CD4-positive, alpha-beta T cell treated with Interleukin-1 beta for 1 hour (primary cell): ENCODE measurements at regions not wholly inside any gene's neighbourhood (a gene's known extent, or its start where the extent isn't known, plus 50 kb on each side); places are given as distances from the start of the nearest gene placed in this dataset.
"Not testable (repeated sequence)": the region's sequence is repeated elsewhere in the genome, so short reads cannot be mapped to it uniquely, and the experiment has no call there.

ENCODE experiments used
- DNase-seq, 2 donors: peaks; one replicate each; pipeline ENCODE4 v3.0.0-alpha.2; 2020 to 2022

GRCh38 chr9:73890685-73891277 is 606.4 kb upstream of the RORB start:
- DNase-seq = no peak

GRCh38 chr9:73892335-73892734 is 604.8 kb upstream of the RORB start:
- DNase-seq = no peak

DNA sequence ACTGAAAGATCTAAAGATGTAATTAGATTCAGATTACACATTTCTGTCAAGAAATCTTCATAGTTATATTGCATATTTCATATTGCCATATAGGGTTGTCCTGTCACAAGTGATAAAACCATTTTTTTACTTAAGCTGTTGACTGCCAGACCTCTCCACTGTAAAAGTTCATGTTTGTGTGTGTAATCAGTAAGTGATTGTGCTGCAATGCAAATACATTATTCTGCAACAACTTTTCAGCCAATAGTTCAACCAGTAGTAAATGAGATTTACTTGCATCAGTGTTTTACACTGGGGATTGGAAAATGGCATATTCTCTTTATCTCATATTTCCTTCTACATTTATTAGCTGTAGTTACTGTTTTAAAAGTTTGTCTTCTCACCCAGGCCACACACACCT is 603.9 kb upstream of the RORB start:
- no peak for DNase-seq

- no peak for DNase-seq
Observed at GRCh38 chr9:73896061-73896460, 601.1 kb upstream of the RORB start.

GRCh38 chr9:73906671-73907070 is 590.5 kb upstream of the RORB start:
- DNase-seq = no peak

- DNase-seq = no peak
Observed at GRCh38 chr9:73911804-73912203, 585.3 kb upstream of the RORB start.

- no peak for DNase-seq
Observed at GRCh38 chr9:73916016-73916673, 581.0 kb upstream of the RORB start.

- no peak for DNase-seq
Observed at GRCh38 chr9:73919712-73920111, 577.4 kb upstream of the RORB start.

DNA sequence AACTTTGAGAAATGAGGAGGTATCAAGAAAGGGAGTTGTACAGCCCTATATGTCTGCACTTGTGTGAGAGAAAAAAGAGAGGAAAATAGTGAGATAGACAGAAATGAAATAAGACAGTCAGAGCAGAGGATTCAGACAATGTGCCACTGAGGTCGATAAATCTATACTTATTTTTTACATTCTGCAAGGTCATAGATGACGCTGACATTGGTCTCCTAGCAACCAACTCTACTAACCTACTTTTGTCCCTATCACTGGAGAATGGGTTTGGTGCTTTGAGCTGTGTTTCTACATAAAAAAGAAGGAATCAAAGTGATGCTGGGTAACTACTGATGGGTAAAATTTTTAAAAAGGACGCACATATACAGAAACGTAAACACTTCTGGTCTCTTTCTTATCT is 573.3 kb upstream of the RORB start:
- no peak for DNase-seq

DNA sequence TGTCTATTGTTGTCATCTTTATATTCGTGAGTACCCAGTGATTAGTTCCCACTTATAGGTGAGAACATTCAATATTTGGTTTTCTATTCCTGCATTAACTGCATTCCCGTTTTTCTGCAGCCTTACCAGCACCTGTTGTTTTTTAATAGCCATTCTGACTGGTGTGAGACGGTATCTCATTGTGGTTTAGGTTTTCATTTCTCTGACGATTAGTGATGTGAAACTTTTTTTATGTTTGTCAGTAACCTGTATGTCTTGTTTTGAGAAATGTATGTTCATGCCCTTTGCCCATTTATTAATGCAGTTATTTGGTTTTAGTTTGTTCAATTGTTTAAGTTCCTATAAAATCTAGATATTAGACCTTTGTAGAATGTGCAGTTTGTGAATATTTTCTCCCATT is 546.0 kb upstream of the RORB start:
- DNase-seq = no peak

- no peak for DNase-seq
Observed at GRCh38 chr9:73962792-73963191, 534.3 kb upstream of the RORB start.

DNA sequence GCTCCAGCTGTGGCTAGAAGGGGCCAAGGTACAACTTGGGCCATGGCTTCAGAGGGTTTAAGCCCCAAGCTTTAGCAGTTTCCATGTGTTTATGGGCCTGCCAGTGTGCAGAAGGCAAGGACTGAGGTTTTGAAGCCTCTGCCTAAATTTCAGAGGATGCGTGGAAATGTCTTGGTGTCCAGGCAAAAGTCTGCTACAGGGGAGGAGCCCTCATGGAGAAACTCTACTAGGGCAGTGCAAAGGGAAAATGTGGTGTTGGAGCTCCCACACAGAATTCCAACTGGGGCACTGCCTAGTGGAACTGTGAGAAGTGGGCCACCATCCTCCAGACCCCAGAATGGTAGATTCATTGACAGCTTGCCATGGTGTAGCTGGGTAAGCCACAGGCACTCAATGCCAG is 527.2 kb upstream of the RORB start:
- DNase-seq = no peak

GRCh38 chr9:73976424-73976823 is 520.7 kb upstream of the RORB start:
- not testable (repeated sequence) for DNase-seq

- DNase-seq = no peak
Observed at GRCh38 chr9:73979894-73980264, 517.3 kb upstream of the RORB start.

- no peak for DNase-seq
Observed at GRCh38 chr9:73980754-73981153, 516.4 kb upstream of the RORB start.

DNA sequence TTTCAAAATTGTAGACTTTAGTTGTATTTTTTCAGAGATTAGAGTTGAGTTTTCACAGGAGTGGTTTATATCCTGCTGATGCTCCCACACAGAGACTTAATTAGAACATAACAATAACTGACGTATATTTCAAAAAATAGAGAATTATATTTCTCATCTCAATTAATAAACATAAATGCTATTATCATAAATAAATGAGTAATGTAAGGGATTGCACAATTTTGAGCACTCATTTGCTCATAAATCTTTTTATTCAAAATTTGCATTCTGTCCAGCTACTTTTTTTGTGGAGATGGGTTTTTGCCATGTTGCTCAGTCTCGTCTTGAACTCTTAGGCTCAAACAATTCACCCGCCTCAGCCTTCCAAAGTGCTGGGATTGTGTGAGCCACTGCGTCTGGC is 515.7 kb upstream of the RORB start:
- DNase-seq = no peak

- no peak for DNase-seq
Observed at GRCh38 chr9:73995836-73996235, 501.3 kb upstream of the RORB start.

- no peak for DNase-seq
Observed at GRCh38 chr9:73996844-73997243, 500.3 kb upstream of the RORB start.

DNA sequence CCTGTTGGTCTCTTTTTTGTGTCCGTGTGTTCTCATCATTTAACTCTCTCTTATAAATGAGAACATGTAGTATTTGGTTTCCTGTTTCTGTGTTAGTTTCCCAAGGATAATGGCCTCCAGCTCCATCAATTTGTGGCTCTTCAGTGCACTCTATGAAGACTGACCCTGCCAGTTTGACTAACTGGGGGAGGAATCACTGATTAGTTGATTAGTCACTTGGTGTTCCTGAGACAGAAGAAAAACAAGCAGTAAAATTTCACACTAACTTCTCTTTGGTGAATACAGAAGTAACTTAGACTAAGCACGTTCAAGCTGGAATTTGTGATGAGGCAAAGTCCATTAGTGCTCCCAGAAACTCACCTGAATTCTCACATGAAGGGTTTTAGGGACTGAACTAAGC is 495.8 kb upstream of the RORB start:
- DNase-seq = no peak

DNA sequence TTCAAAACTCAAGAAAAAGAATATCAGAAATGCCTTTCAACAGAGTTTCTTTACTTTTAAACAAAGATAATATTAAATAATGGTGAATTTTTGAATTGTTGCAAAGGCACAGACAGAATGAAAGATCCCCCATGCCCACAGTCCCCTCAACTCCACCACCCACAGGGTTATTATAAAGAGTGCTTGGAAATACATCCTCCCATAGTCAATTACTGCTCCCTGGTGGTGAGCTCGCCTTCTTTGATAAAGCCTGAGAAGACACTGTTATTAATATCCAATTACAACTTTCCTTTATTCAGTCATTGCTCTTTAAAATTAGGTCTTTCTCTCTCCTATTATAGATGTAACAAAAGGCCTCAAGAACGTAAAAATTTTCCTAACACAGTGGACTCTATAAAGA is 490.2 kb upstream of the RORB start:
- no peak for DNase-seq

DNA sequence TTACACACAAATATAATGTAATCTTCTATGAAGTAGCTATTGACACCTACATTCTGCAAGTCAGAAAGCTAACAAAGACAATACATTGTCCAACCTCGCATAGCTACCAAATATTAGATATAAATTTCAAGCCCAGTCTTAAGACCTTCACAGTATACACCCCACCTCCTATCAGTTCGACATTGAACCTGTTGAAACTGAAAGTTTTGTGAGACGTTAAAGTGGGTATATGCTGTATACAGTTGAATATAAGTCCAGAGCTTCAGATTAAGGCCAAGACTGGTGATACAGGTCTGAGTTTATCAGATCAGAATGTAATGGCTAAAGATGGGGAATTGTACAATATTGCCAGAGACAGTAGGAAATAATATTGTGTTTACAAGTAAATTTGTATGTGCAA is 489.3 kb upstream of the RORB start:
- DNase-seq = no peak

- DNase-seq = no peak
Observed at GRCh38 chr9:74016004-74016403, 481.1 kb upstream of the RORB start.

DNA sequence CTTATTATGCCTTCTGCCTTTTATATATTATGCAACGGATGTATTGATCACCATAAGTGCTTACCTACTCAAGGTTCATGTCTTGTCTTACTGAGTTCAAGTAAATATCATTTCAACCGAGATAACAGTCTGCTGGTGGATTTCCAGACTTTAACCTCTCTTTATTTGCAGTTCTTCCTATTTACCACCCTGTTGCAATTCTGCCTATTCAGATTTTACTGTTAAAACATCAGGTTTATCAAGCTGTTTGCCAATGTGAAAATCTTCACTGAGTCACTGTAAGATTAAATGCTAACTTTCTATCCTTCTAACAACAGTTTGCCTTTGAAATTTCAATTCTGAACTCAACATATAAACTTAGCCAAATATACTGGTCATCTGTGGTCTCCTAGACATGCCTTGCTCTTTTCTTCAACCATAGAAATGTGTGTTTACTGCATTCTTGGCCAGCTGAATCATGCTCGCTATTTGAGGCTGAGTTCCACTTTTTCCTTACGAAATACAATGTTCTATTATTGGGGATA is 471.7 kb upstream of the RORB start:
- DNase-seq = no peak

- no peak for DNase-seq
Observed at GRCh38 chr9:74032421-74032820, 464.7 kb upstream of the RORB start.

DNA sequence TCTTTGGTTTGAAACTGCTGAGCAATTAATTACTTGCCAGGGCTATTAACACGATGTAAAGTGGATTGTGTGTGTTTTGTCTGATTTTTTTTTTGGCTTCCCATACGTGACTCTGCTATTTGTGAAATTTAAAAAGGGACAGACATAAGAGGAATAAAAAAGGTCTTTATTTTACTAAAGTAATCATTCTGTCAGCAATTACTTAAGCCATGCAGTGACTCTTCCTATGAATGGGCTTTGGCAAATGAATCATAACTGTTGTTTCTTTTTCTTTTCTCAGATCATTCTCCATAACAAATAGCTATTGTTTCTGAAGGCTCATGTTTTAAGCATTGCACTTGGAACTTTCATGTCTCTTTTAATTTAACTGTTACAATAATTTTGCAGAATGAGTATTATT is 461.3 kb upstream of the RORB start:
- DNase-seq = no peak
